H54 (cell line): ENCODE measurements at regions not wholly inside any gene's neighbourhood (a gene's known extent, or its start where the extent isn't known, plus 50 kb on each side); places are given as distances from the start of the nearest gene placed in this dataset.

Experiments
- DNase-seq: peaks from one replicate; pipeline ENCODE4 v3.0.0; 2011; ENCODE audit warnings: low spot score, mixed read lengths; ENCODE audit not compliant: insufficient read length
- FAIRE-seq: peaks from 3 replicates; lab custom pipeline; 2011; peaks lifted over from hg19 to GRCh38; lab: Jason Lieb, UNC
- POLR2A ChIP-seq: IDR thresholded peaks from 2 replicates; pipeline ENCODE4 v1.6.1; 2011; ENCODE audit warnings: low read depth, mild to moderate bottlenecking, low read length

- no peak for TF ChIP-seq POLR2A
- DNase-seq (no peak), FAIRE-seq (no peak)
Observed at GRCh38 chr1:229110986-229111385, 159.9 kb upstream of the RAB4A start.

GRCh38 chr1:229111703-229112319 is 159.1 kb upstream of the RAB4A start:
- TF ChIP-seq POLR2A = no peak
- DNase-seq = no peak
- FAIRE-seq = no peak

GRCh38 chr1:229112832-229113548 is 157.9 kb upstream of the RAB4A start:
- DNase-seq (no peak), FAIRE-seq (no peak)
- TF ChIP-seq POLR2A = no peak

- FAIRE-seq (no peak), DNase-seq (no peak)
- TF ChIP-seq POLR2A = no peak
Observed at GRCh38 chr1:229114315-229114714, 156.6 kb upstream of the RAB4A start.

DNA sequence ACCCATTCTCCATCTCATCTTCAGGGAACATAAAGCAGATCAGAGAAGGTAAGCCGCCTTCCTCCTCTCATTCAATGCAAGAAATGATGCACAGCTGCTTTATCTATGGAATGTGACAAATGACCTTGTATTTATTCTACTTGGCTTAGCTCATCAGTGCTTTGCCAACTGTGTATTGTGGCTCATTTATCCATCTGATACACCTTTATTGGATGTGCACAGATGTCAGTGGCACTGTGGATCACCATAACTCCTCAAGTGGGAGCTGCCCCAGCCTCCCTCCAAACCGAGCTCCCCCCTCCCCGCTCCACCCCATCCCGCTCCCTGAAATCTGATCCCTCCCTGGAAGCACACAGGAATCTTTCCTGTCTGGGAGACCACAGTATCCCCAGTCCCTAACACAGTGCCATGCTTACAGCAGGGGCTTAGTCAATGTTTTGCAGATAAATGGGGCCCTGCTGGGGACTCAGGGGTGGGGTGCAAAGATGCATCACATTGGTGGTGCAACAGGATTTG is 156.0 kb upstream of the RAB4A start:
- DNase-seq (no peak), FAIRE-seq (no peak)
- no peak for TF ChIP-seq POLR2A

DNA sequence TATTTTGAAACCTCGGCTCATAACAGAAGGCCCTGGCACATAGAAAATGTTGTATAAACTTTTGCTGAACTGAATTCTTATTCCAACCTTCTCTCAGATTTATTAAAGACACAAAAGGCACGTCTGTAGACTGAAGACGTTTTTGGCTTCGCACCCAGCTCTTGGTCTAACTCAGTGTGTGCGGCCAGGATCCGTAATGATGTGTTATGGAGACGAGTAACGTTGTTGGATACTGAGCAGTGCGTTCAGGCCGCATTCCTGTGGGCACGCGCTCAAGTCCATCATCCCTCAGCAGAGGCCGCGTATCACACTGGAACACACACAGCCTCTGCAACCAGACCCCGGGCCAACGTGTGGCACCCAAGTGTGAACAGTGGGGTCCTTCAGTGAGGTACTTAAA is 154.8 kb upstream of the RAB4A start:
- no peak for DNase-seq
- FAIRE-seq = no peak
- no peak for TF ChIP-seq POLR2A

GRCh38 chr1:229117664-229118300 is 153.1 kb upstream of the RAB4A start:
- FAIRE-seq (no peak), DNase-seq (no peak)
- no peak for TF ChIP-seq POLR2A

- no peak for DNase-seq
- FAIRE-seq = no peak
- TF ChIP-seq POLR2A = no peak
Observed at GRCh38 chr1:229118477-229119061, 152.3 kb upstream of the RAB4A start.

- no peak for TF ChIP-seq POLR2A
- FAIRE-seq = no peak
- DNase-seq = no peak
Observed at GRCh38 chr1:229119161-229119560, 151.8 kb upstream of the RAB4A start.

- TF ChIP-seq POLR2A = no peak
- FAIRE-seq (no peak), DNase-seq (no peak)
Observed at GRCh38 chr1:229119876-229120275, 151.0 kb upstream of the RAB4A start.

DNA sequence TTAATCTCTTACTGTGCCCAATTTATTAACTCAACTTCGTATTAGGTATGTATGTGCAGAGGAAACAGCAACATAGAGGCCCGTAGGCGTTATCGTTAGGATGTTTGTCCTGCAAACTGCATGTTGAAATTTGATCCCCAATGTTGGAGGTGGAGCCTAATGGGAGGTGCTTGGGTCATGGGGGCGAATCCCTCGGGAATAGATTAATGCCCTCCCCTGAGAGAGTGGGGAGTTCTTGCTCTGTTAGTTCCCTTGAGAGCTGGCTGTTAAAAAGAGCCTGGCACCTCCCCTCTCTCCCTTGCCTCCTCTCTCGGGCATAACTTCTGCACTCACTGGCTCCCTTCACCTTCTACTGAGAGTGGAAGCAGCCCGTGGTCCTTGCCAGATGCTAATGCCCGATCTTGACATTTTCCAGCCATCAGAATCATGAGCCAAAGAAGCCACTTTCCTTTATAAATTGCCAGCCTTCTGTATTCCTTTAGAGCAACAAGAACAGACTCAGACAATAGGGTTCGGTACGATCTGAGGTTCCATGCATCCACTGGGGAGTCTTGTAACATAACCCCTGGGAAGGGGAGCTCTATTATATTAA is 149.0 kb upstream of the RAB4A start:
- TF ChIP-seq POLR2A = no peak
- DNase-seq (no peak), FAIRE-seq (no peak)

DNA sequence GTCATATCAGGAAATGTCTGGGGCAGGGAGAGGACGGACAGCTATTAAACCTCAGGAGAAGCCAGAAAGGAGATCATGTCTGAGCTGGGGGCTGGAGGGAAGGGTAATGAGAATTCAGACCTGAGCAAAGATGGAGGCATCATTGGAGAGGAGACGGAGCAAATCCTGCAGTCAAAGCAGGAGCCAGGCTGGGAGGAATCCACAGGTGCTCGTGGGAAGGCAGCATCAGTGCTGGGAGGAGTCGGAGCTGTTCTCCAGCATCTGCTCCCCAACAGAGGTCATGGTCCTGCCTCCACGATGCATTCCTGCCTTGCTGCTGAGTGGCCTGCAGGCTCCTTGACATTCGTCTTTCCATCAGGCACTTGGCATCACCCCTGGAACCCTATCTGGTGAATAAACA is 148.3 kb upstream of the RAB4A start:
- no peak for DNase-seq
- FAIRE-seq = no peak
- no peak for TF ChIP-seq POLR2A

GRCh38 chr1:229124116-229124515 is 146.8 kb upstream of the RAB4A start:
- FAIRE-seq (no peak), DNase-seq (no peak)
- TF ChIP-seq POLR2A = no peak

- FAIRE-seq = no peak
- TF ChIP-seq POLR2A = no peak
- no peak for DNase-seq
Observed at GRCh38 chr1:229124520-229125124, 146.3 kb upstream of the RAB4A start.
